ENCODE measurements at regions not wholly inside any gene's neighbourhood (a gene's known extent, or its start where the extent isn't known, plus 50 kb on each side); places are given as distances from the start of the nearest gene placed in this dataset.
"Not testable (repeated sequence)": the region's sequence is repeated elsewhere in the genome, so short reads cannot be mapped to it uniquely, and the experiment has no call there.

DNA sequence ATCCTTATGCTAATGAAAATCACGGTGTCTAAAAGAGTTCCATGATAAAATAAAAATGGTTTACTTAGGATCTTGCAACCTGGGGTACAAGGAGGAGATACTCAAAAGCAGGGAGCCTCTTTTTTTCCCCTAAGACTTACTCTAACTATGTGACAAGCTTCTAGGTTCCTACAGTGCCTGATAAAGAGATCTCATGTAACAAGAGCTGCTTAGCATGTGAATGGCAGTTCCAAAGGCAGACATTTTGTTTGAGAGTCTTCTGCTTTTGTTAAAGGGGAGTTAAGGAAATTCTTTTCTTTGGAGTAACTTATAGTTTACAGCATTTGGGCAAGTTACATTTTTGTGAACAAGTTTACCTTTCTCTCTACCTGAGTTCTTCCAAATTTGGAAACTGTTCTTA, 945.8 kb upstream of the ADGRB3 start:
- no peak for DNase-seq (ENCODE audit: low read depth)
- TF ChIP-seq, protein P1, sequence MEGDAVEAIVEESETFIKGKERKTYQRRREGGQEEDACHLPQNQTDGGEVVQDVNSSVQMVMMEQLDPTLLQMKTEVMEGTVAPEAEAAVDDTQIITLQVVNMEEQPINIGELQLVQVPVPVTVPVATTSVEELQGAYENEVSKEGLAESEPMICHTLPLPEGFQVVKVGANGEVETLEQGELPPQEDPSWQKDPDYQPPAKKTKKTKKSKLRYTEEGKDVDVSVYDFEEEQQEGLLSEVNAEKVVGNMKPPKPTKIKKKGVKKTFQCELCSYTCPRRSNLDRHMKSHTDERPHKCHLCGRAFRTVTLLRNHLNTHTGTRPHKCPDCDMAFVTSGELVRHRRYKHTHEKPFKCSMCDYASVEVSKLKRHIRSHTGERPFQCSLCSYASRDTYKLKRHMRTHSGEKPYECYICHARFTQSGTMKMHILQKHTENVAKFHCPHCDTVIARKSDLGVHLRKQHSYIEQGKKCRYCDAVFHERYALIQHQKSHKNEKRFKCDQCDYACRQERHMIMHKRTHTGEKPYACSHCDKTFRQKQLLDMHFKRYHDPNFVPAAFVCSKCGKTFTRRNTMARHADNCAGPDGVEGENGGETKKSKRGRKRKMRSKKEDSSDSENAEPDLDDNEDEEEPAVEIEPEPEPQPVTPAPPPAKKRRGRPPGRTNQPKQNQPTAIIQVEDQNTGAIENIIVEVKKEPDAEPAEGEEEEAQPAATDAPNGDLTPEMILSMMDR (IDR thresholded peaks at IDR 0.05; ENCODE audit: control insufficient read depth, insufficient read depth, low read depth, low read length, missing control alignments), result no peak
- no peak overlapping the region for H3K4me3 ChIP-seq (ENCODE audit: control insufficient read depth, low read depth, low read length)

DNA sequence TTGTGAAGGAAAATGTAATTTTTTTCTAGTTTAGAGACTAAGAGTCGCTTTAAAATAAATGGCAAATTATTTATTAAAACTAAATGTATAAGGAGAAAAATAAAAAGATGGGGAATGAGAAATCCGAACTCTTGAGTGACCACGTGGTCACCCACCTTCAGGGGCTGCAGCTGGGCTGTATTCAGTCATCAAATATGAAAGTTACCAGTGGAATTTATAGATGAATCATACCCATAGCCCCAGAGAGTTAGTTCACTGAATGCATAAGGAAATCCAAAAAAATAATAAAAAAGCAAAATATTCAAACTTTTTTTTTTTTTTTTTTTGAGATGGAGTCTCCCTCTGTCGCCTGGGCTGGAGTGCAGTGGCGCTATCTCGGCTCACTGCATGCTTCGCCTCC, 947.7 kb upstream of the ADGRB3 start:
- TF ChIP-seq, protein P1 (IDR thresholded peaks at IDR 0.05; ENCODE audit: control insufficient read depth, insufficient read depth, low read depth, low read length, missing control alignments), result no peak
- H3K4me3 ChIP-seq (ENCODE audit: control insufficient read depth, low read depth, low read length), result no peak overlapping the region
- DNase-seq (ENCODE audit: low read depth), result no peak

DNA sequence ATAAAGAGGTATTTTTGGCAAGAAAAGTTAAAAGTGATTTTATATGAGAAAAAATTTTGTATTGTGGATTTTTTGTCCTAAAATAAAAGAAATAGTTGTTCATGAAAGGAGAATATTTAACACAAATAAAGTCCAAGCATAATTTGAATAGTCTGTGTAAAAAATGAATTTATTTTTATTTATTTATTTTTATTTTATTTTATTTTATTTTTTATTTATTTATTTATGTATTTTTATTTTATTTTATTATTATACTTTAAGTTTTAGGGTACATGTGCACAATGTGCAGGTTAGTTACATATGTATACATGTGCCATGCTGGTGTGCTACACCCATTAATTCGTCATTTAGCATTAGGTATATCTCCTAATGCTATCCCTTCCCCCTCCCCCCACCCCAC, 948.9 kb upstream of the ADGRB3 start:
- not testable (repeated sequence) for DNase-seq (ENCODE audit: low read depth); H3K4me3 ChIP-seq (ENCODE audit: control insufficient read depth, low read depth, low read length)

DNA sequence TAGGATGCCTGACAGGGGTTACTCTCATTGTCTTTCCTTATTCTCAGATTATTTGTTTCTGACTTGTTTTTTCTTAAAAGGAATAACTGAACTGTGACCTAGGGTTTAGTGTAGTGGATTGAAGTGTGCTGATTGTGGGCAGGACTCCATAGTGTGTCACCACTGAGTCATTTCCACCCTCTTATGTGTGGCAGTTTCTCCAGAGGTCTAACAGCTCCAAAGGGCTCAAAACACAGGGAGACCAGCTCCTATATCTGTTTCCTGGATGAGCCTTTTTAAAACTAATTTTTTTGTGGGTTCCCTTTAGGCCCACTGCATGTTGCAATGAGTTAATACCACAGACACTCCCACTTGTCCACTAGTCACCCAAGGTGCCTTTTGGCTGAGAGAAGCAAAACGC, 951.1 kb upstream of the ADGRB3 start:
- TF ChIP-seq, protein P1 (IDR thresholded peaks at IDR 0.05; ENCODE audit: control insufficient read depth, insufficient read depth, low read depth, low read length, missing control alignments), result no peak
- no peak for DNase-seq (ENCODE audit: low read depth)
- no peak overlapping the region for H3K4me3 ChIP-seq (ENCODE audit: control insufficient read depth, low read depth, low read length)

DNA sequence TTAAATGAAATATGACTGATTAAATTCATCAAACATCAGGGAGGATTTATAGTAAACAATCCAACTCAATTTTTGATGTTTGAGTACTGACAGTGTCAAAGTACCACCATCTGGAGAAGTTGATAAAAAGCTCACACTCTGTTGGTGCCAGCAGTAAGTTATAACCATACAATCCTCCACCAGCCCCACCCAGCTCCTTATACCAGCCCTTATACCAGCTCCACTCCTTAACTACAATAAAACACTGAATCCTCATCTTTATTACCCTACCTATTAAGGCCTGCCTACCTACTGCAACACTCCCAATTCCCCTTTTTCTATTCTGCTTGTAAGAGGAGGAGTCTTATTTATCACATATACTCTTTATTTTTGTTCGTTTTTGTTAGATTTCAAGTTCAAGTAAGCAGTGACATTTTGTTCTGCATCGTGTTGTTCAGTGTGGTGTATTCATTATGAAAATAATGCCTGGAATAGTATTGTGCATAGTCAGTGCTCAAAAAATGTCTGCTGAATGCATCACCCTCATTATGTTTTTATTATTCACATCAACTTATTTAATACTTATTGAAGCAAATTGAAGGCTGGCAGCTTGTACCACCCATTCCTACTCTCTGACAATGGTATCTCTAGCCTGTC, 954.7 kb upstream of the ADGRB3 start:
- TF ChIP-seq, protein P1 (IDR thresholded peaks at IDR 0.05; ENCODE audit: control insufficient read depth, insufficient read depth, low read depth, low read length, missing control alignments), result no peak
- no peak for DNase-seq (ENCODE audit: low read depth)
- H3K4me3 ChIP-seq (ENCODE audit: control insufficient read depth, low read depth, low read length), result no peak overlapping the region

DNA sequence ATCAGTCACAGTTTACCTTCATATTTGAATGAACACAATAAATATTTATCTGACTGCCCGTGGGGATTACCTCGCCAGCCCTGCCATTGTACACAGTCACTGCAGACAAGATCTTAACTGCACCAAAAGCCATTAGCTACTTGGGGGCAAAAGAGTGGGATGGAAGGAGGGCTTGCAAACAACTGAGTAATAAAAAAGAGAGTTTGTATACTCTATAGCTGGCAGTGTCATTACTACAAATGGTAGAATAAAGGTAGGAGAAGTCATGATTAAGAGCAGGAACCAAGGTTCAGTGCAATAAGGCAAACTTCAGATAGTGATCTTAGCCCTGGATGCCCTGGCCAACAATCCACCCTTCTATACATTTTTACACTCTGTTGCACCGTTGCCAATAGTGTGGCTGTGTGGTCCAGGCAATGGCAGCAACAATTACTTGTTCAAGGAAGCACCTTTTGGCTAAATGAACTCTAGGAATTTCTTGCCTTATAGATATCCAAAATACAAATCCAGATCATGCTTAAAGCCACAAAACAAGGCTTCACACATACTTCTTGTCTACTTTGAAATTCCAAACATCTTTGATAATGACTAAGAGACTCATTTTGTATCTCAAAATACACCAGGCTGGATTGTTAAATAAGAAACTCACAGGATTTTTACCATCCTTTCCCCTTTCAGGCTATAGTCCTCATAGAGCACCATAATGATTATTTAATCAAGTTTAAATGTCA, 955.4 kb upstream of the ADGRB3 start:
- TF ChIP-seq, protein P1 (IDR thresholded peaks at IDR 0.05; ENCODE audit: control insufficient read depth, insufficient read depth, low read depth, low read length, missing control alignments), result no peak
- no peak for DNase-seq (ENCODE audit: low read depth)
- no peak overlapping the region for H3K4me3 ChIP-seq (ENCODE audit: control insufficient read depth, low read depth, low read length)

DNA sequence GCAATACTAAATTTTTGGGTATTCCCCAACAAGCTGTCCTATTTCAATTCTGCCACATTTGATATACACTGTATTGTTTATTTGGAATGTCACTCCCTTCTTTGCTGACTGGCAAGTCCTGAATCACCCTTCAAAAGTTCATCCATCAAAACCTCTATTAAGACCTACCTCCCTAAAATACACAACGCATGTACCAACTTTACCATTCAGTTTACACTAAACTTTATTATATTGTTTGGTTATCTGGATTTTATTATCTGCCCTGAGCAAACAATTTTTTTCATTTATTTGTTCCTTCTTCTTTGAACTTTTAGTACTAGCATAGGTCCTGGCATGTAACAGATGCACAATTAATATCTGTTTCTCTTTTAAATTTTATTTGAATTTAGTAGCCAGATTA, 958.2 kb upstream of the ADGRB3 start:
- TF ChIP-seq, protein P1 (IDR thresholded peaks at IDR 0.05; ENCODE audit: control insufficient read depth, insufficient read depth, low read depth, low read length, missing control alignments), result no peak
- DNase-seq (ENCODE audit: low read depth), result no peak

More for the DNA sequence above, 958.2 kb upstream of the ADGRB3 start:
- H3K4me3 ChIP-seq (ENCODE audit: control insufficient read depth, low read depth, low read length), result no peak overlapping the region

Data from AG09309 (cell line).